ENCODE measurements at regions not wholly inside any gene's neighbourhood (a gene's known extent, or its start where the extent isn't known, plus 50 kb on each side); places are given as distances from the start of the nearest gene placed in this dataset.
"Not testable (repeated sequence)": the region's sequence is repeated elsewhere in the genome, so short reads cannot be mapped to it uniquely, and the experiment has no call there.

GRCh38 chr2:125643128-125643527 is 1012.8 kb upstream of the GYPC start:
- no peak for DNase-seq

DNA sequence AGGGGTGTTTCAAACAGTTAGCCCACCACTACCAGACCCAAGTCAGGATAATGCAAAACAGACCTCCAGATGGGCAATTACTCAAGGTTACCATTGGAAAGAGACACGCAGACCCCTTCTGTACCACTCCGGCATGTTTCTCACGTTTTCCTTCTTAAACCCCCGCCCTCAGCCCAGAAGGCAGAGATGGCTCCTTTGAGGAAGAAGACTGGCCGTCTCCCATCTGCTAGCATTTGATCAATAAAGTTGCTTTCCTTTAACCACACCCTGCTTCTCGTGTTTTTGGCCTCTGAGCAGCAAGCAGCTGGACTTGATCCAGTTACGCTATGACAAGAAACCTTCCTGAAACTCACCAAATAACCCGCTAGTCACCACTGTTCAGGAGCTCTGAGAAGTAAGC is 1012.4 kb upstream of the GYPC start:
- no peak for DNase-seq

DNA sequence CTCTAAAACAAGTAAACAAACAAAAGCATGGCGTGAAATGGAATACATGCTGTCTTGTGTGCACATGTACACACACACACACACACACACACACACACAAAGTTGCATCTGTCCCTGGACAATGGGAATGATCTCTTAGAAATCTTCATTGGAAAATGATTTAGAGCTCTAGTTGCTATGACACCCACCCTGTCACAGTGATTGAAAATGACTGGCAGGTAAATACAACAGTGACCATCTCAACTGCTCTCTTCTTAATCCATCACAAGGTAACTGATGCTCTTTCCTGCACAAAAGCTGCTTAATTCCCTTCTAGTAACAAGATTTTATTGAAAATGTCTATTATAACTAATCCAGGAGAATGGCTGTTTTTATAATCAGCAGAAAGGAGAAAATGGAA is 1011.7 kb upstream of the GYPC start:
- DNase-seq, result no peak

- no peak for DNase-seq
Measured at GRCh38 chr2:125652280-125652679, 1003.7 kb upstream of the GYPC start.

GRCh38 chr2:125654226-125654625 is 1001.7 kb upstream of the GYPC start:
- no peak for DNase-seq

- no peak for DNase-seq
Measured at GRCh38 chr2:125656190-125656589, 999.8 kb upstream of the GYPC start.

DNA sequence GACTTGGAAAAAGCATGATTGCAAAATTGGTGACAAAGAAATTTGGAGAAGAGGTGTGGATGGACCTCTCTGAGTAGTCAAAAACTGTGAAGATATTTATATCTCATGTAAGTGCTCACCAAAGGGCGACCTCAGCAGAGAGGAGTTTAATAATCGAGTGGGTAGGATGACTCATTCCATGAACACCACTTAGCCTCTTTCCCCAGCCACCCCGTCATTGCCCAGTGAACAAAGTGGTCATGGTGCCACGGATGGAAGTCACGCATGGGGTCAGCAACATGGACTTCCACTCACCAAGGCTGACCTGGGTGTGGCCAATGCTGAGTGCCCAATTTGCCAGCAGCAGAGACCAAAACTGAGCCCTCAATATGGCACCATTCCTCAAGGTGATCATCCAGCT is 997.4 kb upstream of the GYPC start:
- DNase-seq, result no peak

DNA sequence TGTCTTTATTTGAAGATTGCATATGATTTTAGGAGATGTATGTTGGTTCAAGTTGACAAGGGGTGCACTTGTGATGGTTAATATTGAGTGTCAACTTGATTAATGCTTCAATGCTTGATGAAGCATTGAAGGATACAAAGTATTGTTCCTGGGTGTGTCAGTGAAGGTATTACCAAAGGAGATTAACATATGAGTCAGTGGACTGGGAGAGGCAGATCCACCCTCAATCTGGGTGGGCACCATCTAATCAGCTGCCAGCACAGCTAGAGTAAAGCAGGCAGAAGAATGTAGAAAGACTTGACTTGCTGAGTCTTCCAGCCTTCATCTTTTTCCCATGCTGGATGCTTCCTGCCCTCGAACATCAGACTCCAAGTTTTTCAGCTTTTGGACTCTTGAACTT is 995.6 kb upstream of the GYPC start:
- not testable (repeated sequence) for DNase-seq

- no peak for DNase-seq
Measured at GRCh38 chr2:125667630-125668029, 988.3 kb upstream of the GYPC start.

DNA sequence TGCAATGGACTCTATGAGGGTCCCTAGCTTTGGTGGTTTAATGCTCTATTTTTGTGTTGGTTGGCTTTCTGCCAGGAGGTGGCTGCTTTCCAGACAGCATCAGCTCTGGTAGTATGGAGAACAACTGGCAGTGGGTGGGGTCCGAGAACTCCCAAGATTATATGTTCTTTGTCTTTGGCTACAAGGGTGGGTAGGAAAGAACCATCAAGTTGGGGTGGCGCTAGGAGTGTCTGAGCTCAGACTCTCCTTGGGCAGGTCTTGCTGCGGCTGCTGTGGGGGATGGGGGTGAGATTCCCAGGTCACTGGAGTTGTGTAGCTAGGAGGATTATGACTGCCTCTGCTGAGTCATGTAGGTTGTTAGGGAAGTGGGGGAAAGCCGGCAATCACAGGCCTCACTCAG is 976.1 kb upstream of the GYPC start:
- no peak for DNase-seq

GRCh38 chr2:125680809-125681208 is 975.1 kb upstream of the GYPC start:
- DNase-seq, result no peak

DNA sequence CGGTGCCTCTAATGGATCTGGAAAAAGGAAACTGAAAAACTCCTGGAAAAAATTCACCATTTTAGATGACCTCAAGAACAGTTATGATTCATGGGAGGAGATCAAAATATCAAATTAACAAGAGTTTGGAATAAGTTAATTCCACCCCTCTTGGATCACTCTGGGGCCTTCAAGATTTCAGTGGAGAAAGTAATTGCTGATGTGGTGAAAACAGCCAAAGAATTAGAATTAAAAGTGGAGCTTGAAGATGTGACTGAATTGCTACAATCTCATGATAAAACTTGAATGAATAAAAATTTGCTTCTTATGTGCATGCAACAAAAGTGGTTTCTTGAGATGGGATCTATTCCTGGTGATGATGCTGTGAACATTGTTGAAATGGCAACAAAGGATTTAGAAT is 974.4 kb upstream of the GYPC start:
- DNase-seq, result no peak

- no peak for DNase-seq
Measured at GRCh38 chr2:125681976-125682805, 973.8 kb upstream of the GYPC start.

GRCh38 chr2:125684256-125684655 is 971.7 kb upstream of the GYPC start:
- DNase-seq, result no peak

DNA sequence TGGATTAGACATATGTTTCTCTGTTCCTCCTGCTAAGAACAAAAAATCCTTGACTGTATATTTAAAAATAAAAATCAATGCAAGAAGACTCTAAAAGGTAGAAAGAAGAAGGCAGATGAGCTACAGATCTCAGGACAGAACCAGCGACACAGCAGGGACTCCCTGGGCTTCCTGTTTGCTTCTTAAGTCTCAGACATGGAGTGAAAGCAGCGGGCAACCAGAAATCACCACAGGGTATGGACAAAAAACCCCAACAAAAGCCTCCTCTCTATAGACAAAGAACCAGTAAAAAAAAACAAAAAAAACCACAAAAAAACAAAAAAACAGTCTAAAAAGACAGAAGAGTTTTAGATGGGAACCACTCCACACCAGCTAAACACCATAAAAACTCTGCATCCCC is 971.0 kb upstream of the GYPC start:
- no peak for DNase-seq

GRCh38 chr2:125696560-125696959 is 959.4 kb upstream of the GYPC start:
- no peak for DNase-seq

- no peak for DNase-seq
Measured at GRCh38 chr2:125698280-125698679, 957.7 kb upstream of the GYPC start.

DNA sequence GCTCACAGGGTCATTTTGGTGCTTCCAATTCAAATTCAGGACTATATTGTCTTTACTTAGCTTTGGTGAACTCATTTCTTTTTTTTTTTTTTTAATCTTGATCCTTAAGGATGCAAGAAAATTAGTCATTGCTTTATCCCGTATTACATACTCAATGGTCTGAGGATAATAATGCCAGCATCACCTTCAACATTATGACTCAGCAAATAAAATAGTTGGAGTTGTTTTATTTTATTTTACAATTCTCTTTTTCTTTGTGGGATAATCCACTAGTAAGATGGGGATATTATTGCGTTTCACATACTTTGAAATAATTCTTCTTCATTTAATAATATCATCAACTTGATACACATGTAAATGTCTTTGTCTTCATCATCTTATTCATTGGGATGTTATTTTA is 954.9 kb upstream of the GYPC start:
- no peak for DNase-seq

DNA sequence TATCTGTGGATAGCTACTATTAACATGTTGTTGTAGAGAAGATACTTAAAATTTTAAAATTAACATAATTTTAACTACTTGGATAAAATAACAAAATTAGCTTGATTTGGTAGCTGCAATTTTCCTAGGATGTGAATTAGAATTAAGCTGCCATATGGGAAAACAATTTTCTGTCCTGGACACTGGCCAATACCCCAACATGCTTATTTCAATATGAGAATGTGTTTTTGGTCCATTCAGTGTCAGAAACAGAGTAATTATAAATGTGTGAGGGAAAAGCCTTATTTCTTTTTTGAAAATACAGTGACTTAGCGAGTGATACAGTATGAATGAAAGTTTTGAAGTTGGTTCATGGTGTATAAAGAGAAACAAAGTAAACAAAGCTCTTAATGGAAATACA is 948.3 kb upstream of the GYPC start:
- no peak for DNase-seq

DNA sequence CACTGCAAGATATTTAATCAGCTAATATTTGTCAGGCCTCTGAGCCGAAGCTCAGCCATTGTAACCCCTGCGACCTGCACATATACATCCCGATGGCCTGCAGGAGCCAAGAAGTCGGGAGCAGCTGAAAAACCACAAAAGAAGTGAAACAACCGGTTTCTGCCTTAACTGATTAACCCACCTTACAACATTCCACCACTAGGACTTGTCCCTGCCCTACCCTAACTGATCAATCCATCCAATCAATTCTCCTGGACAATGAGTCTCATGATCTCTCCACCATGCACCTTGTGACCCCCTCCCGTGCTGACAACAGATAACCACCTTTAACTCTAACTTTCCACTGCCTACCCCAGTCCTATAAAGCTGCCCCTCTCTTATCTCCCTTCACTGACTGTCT is 945.4 kb upstream of the GYPC start:
- no peak for DNase-seq

GRCh38 chr2:125711075-125711474 is 944.9 kb upstream of the GYPC start:
- DNase-seq, result no peak

DNA sequence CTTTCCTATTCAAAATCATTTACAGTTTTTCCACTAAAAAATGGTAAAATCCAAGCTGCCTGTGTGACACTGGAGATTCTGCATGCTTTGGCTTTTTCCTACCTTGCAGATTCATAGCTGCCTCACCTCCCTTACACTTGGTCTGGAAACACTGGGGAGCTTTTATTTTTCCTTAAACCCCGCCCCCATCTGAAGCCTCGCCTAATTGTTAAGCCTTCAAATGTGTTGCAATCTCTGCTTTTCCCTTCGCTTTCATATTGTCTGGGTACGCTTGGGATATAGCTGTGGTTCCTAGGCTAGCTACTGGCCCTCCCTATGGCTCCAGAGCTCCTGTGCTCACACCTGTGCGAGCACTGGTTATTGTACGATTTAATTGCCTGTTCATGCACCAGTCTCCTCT is 942.4 kb upstream of the GYPC start:
- DNase-seq, result no peak

DNA sequence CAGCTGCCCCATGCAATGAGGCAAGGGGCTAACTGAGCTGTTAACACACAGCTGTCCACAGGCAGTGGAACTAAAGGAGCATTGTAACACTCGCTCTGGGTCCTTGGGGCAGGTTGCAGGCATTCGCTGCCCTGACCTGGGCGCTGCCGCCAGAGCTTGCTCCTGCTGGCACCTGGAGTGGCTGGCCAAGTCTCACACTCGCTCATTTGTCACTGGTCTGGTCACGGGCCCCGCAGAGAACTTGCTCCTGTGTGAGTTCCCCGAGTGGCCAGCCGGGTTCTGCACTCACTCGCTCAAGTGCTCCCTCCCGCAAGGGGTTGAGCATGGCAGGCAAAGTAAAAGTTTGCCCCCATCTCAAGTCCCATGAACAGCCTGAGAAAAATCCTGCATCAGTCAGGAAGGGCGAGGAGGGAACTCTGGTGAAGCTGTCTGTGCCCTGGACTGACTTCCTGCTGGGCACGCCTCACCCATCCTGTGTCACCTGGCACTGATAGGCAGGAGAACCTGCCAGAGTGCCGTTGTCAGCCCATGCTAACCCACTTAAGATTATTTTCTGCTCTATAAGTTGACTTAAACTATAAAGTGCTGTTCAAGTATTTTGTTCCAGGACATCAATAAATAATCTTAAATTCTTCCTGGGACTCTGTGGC is 934.8 kb upstream of the GYPC start:
- no peak for DNase-seq

GRCh38 chr2:125730921-125731320 is 925.0 kb upstream of the GYPC start:
- no peak for DNase-seq

GRCh38 chr2:125736306-125736705 is 919.7 kb upstream of the GYPC start:
- no peak for DNase-seq
